ENCODE measurements at regions not wholly inside any gene's neighbourhood (a gene's known extent, or its start where the extent isn't known, plus 50 kb on each side); places are given as distances from the start of the nearest gene placed in this dataset.

- TF ChIP-seq SUZ12 (IDR thresholded peaks at IDR 0.05; ENCODE audit: extremely low read depth, insufficient read depth, insufficient read length) (no peak), YY1 (IDR thresholded peaks at IDR 0.05; ENCODE audit: insufficient read depth, insufficient read length) (no peak)
Measured at GRCh38 chr9:31389075-31389474, 995.4 kb upstream of the ACO1 start.

Data from NT2/D1 (cell line).